ENCODE measurements at regions not wholly inside any gene's neighbourhood (a gene's known extent, or its start where the extent isn't known, plus 50 kb on each side); places are given as distances from the start of the nearest gene placed in this dataset.

DNA sequence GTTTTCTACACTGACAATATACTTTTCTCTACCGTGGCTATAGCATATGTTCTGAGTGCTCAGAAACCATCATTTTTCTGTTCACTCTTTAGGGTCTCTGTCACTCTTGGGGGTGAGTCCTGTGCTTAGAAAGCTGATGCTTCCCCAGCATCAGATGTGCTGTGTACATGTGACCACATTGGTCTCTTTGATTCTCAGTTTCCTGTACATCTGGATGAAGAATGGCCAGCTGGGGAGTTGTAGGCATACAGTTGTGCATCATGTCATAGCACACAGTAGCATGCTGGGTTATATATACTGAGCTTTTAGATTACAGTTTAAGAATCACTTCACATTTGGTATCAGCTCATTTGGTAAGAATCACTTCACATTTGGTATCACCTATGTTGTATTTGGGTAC is 238.6 kb upstream of the PREP start:
- no peak for FAIRE-seq
- CTCF ChIA-PET = interaction anchor here (1.3 kb wide), 1 partner anchor 210 kb away, joined by 5 read pairs; no protein-coding TSS in a partner anchor
- POLR2A ChIA-PET = no interaction called here
- Histone ChIP-seq H3K36me3 (ENCODE audit: control insufficient read depth in 2 of 2, extremely low read depth in 1 of 2, insufficient read depth in 2 of 2, low read length in 2 of 2) (no peaks in the 10 kb centered on the region), H3K9ac (replicated peaks; ENCODE audit: extremely low read depth, insufficient read depth, low read length) (no peak overlapping the region), H3K4me2 (ENCODE audit: insufficient read depth, low read length) (no peak overlapping the region), H4K20me1 (replicated peaks; ENCODE audit: control insufficient read depth, extremely low read depth, insufficient read depth, low read length) (no peaks in the 10 kb centered on the region), H3K4me3 (replicated peaks in 1 of 3; ENCODE audit: insufficient read depth in 1 of 3, low read depth in 1 of 3, low read length in 3 of 3) (no peak overlapping the region), H3K27me3 (ENCODE audit: control insufficient read depth in 2 of 2, insufficient read depth in 2 of 2, low read length in 2 of 2) (no peaks in the 10 kb centered on the region), H2AFZ (ENCODE audit: low read depth, low read length) (no peak overlapping the region), H3K79me2 (ENCODE audit: control insufficient read depth, insufficient read depth, low read length) (no peaks in the 10 kb centered on the region), H3K4me1 (ENCODE audit: control insufficient read depth, extremely low read depth, insufficient read depth, low read length) (no peaks in the 10 kb centered on the region), H3K27ac (ENCODE audit: insufficient read depth, low read depth, low read length) (no peak overlapping the region), H3K9me1 (replicated peaks; ENCODE audit: control insufficient read depth, extremely low read depth, insufficient read depth, low read length) (no peaks in the 10 kb centered on the region), H3K9me3 (replicated peaks; ENCODE audit: control insufficient read depth, insufficient read depth, low read length) (no peaks in the 10 kb centered on the region)
- intact Hi-C loops (cut with micrococcal nuclease) = loop anchor here (5.0 kb wide), 1 partner anchor 209 kb away; no protein-coding TSS in a partner anchor
- no peak for DNase-seq (ENCODE audit: low read depth, low spot score)
- TF ChIP-seq GATA2 (IDR thresholded peaks at IDR 0.05; ENCODE audit: insufficient read depth, insufficient read length, low read depth, low read length) (no peak), FOS (IDR thresholded peaks at IDR 0.05; ENCODE audit: borderline replicate concordance, insufficient read depth, low read length) (no peak), POLR2A (IDR thresholded peaks at IDR 0.05; ENCODE audit: low read depth, low read length) (no peak), POLR2AphosphoS5 (IDR thresholded peaks at IDR 0.05; ENCODE audit: insufficient read depth, low read depth, low read length) (no peak), MYC (IDR thresholded peaks at IDR 0.05; ENCODE audit: low read depth, low read length) (no peak), JUN (IDR thresholded peaks at IDR 0.05; ENCODE audit: borderline replicate concordance, insufficient read depth, insufficient read length, low read depth) (no peak), EZH2 (IDR thresholded peaks at IDR 0.05; ENCODE audit: borderline replicate concordance, low read depth, low read length, severe bottlenecking) (no peak)
- TF ChIP-seq, protein P1, sequence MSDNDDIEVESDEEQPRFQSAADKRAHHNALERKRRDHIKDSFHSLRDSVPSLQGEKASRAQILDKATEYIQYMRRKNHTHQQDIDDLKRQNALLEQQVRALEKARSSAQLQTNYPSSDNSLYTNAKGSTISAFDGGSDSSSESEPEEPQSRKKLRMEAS (IDR thresholded peaks at IDR 0.05; ENCODE audit: insufficient read depth, insufficient read length) = no peak
- TF ChIP-seq, protein P2, sequence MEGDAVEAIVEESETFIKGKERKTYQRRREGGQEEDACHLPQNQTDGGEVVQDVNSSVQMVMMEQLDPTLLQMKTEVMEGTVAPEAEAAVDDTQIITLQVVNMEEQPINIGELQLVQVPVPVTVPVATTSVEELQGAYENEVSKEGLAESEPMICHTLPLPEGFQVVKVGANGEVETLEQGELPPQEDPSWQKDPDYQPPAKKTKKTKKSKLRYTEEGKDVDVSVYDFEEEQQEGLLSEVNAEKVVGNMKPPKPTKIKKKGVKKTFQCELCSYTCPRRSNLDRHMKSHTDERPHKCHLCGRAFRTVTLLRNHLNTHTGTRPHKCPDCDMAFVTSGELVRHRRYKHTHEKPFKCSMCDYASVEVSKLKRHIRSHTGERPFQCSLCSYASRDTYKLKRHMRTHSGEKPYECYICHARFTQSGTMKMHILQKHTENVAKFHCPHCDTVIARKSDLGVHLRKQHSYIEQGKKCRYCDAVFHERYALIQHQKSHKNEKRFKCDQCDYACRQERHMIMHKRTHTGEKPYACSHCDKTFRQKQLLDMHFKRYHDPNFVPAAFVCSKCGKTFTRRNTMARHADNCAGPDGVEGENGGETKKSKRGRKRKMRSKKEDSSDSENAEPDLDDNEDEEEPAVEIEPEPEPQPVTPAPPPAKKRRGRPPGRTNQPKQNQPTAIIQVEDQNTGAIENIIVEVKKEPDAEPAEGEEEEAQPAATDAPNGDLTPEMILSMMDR (IDR thresholded peaks at IDR 0.05; ENCODE audit: extremely low read depth in 1 of 2, insufficient read depth in 1 of 2, low read depth in 1 of 2, low read length in 2 of 2) = no peak
- dilution Hi-C loops (cut with MboI; ENCODE audit: extremely low pct_ligation_motif_present, low sequenced_read_pairs) = no loop called here
- BruUV-seq (replicated peaks) = no TSS peak
